ENCODE measurements at regions not wholly inside any gene's neighbourhood (a gene's known extent, or its start where the extent isn't known, plus 50 kb on each side); places are given as distances from the start of the nearest gene placed in this dataset.

DNA sequence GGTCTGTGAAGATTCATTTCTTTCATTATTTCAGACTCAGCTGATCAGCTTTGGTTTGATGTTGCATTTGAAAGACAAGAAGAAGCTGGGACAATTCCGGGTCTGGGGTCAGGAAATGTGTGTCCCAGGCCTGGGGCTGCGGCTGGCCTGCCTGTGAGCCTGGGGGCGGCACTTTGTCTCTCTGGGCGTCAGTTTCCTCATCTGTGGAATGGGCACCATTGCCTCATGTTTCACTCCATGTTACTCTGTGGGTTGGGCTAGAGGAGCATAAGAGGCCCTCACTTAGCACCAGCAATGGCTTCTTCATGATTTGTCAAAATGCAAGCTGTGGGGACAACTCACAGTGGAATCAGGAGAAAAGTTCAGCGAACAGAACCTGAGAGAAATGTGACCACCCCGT lies 570.1 kb downstream of the VRK1 start:
- DNase-seq = no peak

DNA sequence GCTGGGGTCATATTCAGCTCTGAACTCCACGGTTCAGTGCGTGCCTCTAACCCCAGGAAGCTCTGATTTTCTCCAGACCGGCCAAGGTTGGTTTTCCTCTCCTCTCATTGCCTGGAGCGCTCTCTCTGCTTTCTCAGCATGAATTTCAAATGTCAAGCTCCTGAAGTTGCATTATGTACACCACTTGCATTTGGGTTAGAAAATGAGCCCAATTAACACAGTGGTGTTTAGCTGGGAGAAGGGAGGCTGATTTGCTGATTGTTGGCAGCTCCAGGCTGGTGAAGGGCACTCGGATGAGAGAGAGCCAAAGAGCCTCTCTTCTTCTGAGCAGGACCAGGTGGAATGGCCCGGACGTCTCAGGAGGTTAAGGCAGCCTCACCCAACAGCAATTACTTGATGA lies 570.9 kb downstream of the VRK1 start:
- DNase-seq = no peak

- DNase-seq = no peak
Measured at GRCh38 chr14:97368900-97369564, 571.9 kb downstream of the VRK1 start.

DNA sequence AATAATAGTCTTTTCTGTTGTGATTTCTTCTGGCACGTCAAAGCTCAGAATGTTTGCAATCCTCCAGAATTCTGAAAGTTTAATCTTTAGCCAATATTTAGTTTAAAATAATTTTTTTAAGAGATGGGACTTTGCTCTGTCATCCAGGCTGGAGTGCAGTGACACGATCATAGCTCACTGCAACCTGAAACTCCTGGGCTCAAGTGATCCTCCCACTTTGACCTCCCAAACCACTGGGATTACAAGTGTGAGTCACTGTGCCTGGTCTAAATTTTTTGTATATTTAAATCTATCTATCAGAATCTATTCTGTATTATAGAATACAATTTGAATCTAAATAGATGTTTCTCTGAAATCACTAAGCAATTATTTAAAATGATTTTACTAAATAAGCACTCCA lies 572.7 kb downstream of the VRK1 start:
- DNase-seq = no peak

- DNase-seq = no peak
Measured at GRCh38 chr14:97376310-97376709, 579.1 kb downstream of the VRK1 start.

GRCh38 chr14:97377550-97377949 lies 580.4 kb downstream of the VRK1 start:
- no peak for DNase-seq

- no peak for DNase-seq
Measured at GRCh38 chr14:97379091-97379531, 581.9 kb downstream of the VRK1 start.

- no peak for DNase-seq
Measured at GRCh38 chr14:97380539-97380941, 583.4 kb downstream of the VRK1 start.

- no peak for DNase-seq
Measured at GRCh38 chr14:97381309-97381708, 584.1 kb downstream of the VRK1 start.

DNA sequence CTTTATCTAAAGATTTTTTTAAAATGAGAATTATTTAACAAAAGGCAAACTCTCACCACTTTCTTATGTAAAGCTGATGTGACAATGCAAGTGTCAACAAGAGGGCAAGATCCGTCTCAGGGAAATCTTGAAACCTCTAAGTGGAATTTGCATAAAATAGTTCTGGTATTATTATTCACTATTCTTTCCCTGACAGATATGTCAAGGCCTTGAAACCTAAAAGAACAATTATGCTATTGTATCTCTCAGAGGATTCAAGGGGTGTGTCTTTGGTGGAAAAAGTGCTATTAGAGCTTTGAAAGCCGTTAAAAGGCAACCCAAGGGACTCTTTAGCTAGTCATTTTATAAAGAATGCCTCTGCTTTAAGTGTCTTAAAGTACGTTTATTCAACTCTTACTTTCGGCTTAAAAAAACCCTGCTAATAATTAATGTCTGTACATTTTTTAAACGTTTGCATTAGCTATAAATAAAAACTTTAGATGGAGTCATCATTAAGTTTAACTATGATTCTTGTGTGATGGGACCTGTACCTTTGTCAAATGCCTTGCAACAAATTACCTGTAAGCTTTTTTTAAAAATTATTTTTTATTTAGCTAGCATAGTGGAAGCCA lies 585.5 kb downstream of the VRK1 start:
- no peak for DNase-seq

DNA sequence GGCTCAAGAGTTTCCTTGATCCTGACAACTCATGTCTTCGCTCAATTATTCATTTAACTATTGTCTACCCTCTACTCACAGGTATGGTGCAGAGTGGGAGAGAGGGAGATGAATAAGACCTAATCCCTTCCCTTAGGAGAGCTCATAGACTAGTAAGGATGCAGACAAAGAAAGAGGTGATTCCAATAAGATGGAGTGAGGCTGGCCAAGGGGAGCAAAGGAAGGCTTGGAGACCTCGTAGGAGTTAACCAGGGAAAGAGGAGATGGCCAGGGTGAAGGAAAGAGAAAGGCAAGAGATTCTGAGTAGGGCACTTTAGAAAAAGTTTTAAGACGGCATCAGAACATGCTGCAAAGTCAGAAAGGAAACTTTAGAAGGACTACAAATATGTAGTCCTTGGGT lies 588.5 kb downstream of the VRK1 start:
- DNase-seq = no peak

DNA sequence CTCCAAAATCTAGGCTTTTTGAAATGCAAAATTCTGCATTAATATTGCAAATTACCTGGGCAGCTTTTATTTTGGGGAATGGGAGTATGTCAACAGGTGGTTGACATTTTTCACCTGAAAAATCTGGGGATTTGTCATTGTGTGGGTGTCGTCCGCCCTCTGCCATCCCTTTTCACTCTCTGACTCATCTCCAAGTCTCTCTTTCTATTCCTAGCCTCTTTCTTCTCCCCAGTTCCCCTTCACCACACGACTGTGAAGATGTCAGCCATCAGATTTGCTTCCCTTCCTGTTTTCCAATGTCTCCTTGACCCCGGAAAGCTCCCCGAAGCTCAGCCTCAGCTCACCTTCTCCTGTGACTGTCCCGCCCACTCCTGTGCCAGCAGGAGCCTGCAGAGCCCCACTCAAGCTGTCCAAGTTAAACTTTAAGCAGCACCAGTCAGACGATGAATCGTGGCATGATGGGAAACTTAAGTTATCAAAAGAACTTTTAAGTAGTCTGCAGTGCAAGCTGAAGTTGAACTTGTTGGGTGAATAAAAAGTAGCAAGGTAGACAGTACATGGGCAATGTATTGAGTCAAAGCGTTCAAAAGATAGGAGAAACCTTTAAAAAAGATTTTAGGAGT lies 590.2 kb downstream of the VRK1 start:
- DNase-seq = no peak

DNA sequence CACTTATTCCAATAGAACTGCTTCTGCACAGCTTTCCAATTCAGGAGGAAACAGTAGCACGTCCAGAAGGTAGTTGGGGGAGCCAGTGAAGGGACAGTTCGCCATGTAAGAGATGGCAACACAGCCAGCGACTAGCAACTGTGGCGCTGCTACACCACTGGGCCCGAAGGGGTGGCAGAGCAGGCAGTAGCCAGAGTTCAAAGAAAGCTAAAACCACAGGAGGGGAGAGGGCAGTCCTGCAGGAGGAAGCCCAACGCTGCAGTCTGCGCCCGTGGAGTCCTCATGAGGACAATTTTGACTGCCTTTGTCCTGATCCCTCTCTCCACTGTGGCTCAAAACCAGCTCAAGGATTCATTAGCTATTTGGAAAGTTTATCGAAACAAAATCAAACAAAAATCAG lies 591.2 kb downstream of the VRK1 start:
- no peak for DNase-seq

DNA sequence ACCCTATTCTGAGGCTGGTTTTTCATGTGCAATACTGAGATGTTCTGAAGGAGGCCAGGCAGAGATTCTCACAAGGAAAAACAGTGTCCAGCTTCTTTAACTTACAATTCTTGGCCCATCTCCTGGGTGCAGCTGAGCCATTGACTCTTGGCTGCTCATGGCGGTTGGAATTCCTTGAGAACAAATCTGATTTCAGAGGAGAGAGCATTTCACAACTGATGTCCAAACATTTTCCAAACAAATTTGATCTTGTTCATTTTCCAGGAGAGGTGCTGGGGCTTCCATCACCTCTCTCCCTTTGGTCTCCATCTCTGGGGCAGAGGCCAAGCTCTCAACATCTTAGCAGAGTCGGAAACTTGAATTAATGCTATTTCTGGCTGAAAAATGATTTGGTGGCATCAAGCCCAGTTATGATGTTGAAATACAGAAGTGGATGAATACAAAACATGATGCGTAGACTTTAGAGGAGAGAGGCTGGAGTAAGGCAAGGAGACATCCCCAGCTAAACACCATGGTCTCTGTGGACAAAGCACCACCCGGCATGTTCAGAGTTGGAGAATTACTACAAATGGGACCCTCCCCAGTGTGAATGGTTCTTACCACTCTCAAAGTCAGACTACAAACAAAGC lies 593.0 kb downstream of the VRK1 start:
- DNase-seq = no peak

- no peak for DNase-seq
Measured at GRCh38 chr14:97393244-97393643, 596.1 kb downstream of the VRK1 start.

GRCh38 chr14:97395068-97395467 lies 597.9 kb downstream of the VRK1 start:
- DNase-seq = no peak

DNA sequence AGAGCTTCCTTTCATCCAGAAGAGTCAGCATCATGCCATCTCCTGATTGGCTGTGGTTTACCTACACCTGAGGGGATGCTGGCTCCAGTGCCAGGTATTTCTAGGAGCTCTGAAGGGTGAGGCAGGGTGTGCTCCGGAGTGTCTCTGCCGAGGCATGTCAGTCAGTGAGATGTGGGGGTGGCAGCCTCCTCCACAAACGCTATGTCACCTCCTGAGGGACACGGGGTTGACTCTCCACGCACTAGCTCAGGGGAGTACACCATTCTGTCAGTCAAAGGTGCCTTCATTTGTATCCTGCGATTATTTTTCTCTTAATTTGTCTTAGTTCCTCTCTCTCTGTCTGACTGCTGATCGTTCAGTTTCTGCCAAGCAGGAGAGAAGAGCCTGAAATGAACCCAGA lies 604.5 kb downstream of the VRK1 start:
- DNase-seq = no peak

GRCh38 chr14:97402279-97402678 lies 605.1 kb downstream of the VRK1 start:
- DNase-seq = no peak

GRCh38 chr14:97407701-97408407 lies 610.7 kb downstream of the VRK1 start:
- no peak for DNase-seq

DNA sequence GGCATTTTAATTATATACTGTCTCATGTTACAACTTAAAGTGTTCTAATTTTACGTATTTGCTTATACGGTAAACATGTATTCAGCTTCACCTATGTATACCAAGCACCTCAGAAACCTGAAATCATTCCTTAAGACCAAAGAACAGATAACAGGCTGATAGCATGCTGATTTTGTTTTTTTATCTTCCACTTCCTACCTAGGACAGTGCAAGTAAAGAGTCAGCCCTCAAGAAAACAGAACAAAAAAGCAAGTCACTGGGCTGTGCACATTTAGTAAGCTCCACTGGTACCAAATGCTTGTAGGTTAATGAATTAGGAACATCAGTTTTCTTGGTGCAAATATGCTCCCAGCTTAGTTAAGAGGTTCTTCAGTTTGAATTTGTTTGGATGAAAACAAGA lies 611.3 kb downstream of the VRK1 start:
- DNase-seq = no peak

GRCh38 chr14:97408937-97409815 lies 612.0 kb downstream of the VRK1 start:
- DNase-seq = no peak
